H1 (cell line): ENCODE measurements at regions not wholly inside any gene's neighbourhood (a gene's known extent, or its start where the extent isn't known, plus 50 kb on each side); places are given as distances from the start of the nearest gene placed in this dataset.

ENCODE experiments used
- CTCF ChIA-PET: fragments of 300-600 bp; sonication (Branson Sonifier 250); formaldehyde crosslinking; loops from one replicate; lab custom pipeline; 2021; ENCODE audit not compliant: partially characterized antibody; lab: Charles Lee
- POLR2A ChIA-PET: fragments of 300-600 bp; sonication (Branson Sonifier 250); formaldehyde crosslinking; loops from one replicate; lab custom pipeline; 2021; ENCODE audit warnings: inconsistent platforms; ENCODE audit not compliant: partially characterized antibody; lab: Charles Lee
- DNase-seq, 2 experiments: peaks; one replicate each; pipeline versions ENCODE4 v3.0.0 to v3.0.0-alpha.2; 2010 to 2022; ENCODE audit warnings: low spot score in 2 of 2, low read depth in 1 of 2, mixed read lengths in 1 of 2
- FAIRE-seq: peaks from 2 replicates; lab custom pipeline; 2011; peaks lifted over from hg19 to GRCh38; lab: Jason Lieb, UNC
- H2AFZ ChIP-seq: 2 replicates; pipeline ENCODE4 v1.8.1; 2012; ENCODE audit warnings: low read length, inconsistent platforms
- H2AK5ac ChIP-seq: 2 replicates; pipeline ENCODE4 v1.6.1; 2013; ENCODE audit warnings: low read depth, low read length
- H2BK120ac ChIP-seq: replicated peaks from 2 replicates; pipeline ENCODE3; 2013; ENCODE audit warnings: low read depth, low read length, inconsistent platforms
- H2BK12ac ChIP-seq: 2 replicates; pipeline ENCODE4 v1.6.1; 2013; ENCODE audit warnings: low read depth, low read length
- H2BK15ac ChIP-seq: 2 replicates; pipeline ENCODE4 v1.6.1; 2013; ENCODE audit warnings: low read length
- H2BK20ac ChIP-seq: 2 replicates; pipeline ENCODE4 v1.6.1; 2013; ENCODE audit warnings: low read length
- H2BK5ac ChIP-seq: 2 replicates; pipeline ENCODE4 v1.6.1; 2013; ENCODE audit warnings: low read depth, low read length
- H3K14ac ChIP-seq: 2 replicates; pipeline ENCODE4 v1.6.1; 2013; ENCODE audit warnings: inconsistent platforms; ENCODE audit not compliant: insufficient read length
- H3K18ac ChIP-seq: 2 replicates; pipeline ENCODE4 v1.6.1; 2013; ENCODE audit warnings: low read length; ENCODE audit errors: extremely low read depth
- H3K23ac ChIP-seq: 2 replicates; pipeline ENCODE4 v1.6.1; 2013; ENCODE audit warnings: inconsistent platforms; ENCODE audit not compliant: insufficient read length
- H3K23me2 ChIP-seq: 2 replicates; pipeline ENCODE4 v1.6.1; 2013; ENCODE audit warnings: low read depth, low read length
- H3K27ac ChIP-seq: 2 replicates; pipeline ENCODE4 v1.6.1; 2011; ENCODE audit warnings: low read depth, low read length, inconsistent platforms
- H3K27me3 ChIP-seq, 4 experiments: replicated peaks in 1 of 4; 1 replicate in 1 of 4; 2 replicates in 3 of 4; pipeline versions ENCODE4 v1.6.1 to v1.8.1; 2011 to 2013; ENCODE audit warnings: low read length in 3 of 4, mild to moderate bottlenecking in 3 of 4, inconsistent platforms in 2 of 4, mixed read lengths in 2 of 4, moderate library complexity in 1 of 4; ENCODE audit not compliant: control insufficient read depth in 3 of 4, insufficient read depth in 3 of 4; ENCODE audit errors: extremely low read depth in 1 of 4
- H3K36me3 ChIP-seq, 4 experiments: 2 replicates each; pipeline versions ENCODE4 v1.6.1 to v1.8.1; 2011 to 2013; ENCODE audit warnings: mild to moderate bottlenecking in 4 of 4, low read length in 3 of 4, moderate library complexity in 2 of 4, control low read depth in 1 of 4, inconsistent platforms in 1 of 4; ENCODE audit not compliant: insufficient read depth in 4 of 4, control insufficient read depth in 2 of 4
- H3K4ac ChIP-seq: replicated peaks from 2 replicates; pipeline ENCODE3; 2013; ENCODE audit warnings: low read length, low read depth, mixed read lengths, inconsistent platforms; ENCODE audit not compliant: insufficient read length
- H3K4me1 ChIP-seq, 4 experiments: replicated peaks in 1 of 4; 1 replicate in 1 of 4; 2 replicates in 3 of 4; pipeline versions ENCODE4 v1.6.1 to v1.8.1; 2011 to 2013; ENCODE audit warnings: low read length in 3 of 4, inconsistent platforms in 2 of 4, mixed read lengths in 1 of 4; ENCODE audit not compliant: insufficient read depth in 4 of 4, control insufficient read depth in 3 of 4
- H3K4me2 ChIP-seq, 2 experiments: 2 replicates each; pipeline versions ENCODE4 v1.6.1 to v1.8.1; 2011 to 2013; ENCODE audit warnings: low read depth in 2 of 2, low read length in 2 of 2, control low read depth in 1 of 2, inconsistent platforms in 1 of 2, mild to moderate bottlenecking in 1 of 2; ENCODE audit not compliant: insufficient read depth in 1 of 2
- H3K4me3 ChIP-seq, 4 experiments: fragments of 200-600, 300-600 bp in 1 of 4; sonication (generic), shearing (Covaris generic), sonication (Bioruptor Twin) in 1 of 4; 2 replicates each; pipeline versions ENCODE4 v1.5.1 to v1.8.1; 2011 to 2016; ENCODE audit warnings: low read length in 4 of 4, low read depth in 3 of 4, control low read depth in 2 of 4, inconsistent platforms in 2 of 4, mild to moderate bottlenecking in 2 of 4, mixed read lengths in 1 of 4, moderate library complexity in 1 of 4; ENCODE audit not compliant: insufficient read depth in 2 of 4; ENCODE audit errors: extremely low read depth in 1 of 4
- H3K56ac ChIP-seq: replicated peaks from 2 replicates; pipeline ENCODE3; 2013; ENCODE audit warnings: low read depth, mild to moderate bottlenecking, mixed read lengths, low read length, inconsistent platforms; ENCODE audit not compliant: insufficient read length
- H3K79me1 ChIP-seq: 2 replicates; pipeline ENCODE4 v1.6.1; 2013; ENCODE audit warnings: low read depth, low read length, control low read depth
- H3K79me2 ChIP-seq, 2 experiments: 2 replicates each; pipeline versions ENCODE4 v1.6.1 to v1.8.1; 2012 to 2013; ENCODE audit warnings: low read length in 2 of 2, mild to moderate bottlenecking in 2 of 2, inconsistent platforms in 1 of 2; ENCODE audit not compliant: insufficient read depth in 2 of 2, control insufficient read depth in 1 of 2
- H3K9ac ChIP-seq, 4 experiments: replicated peaks in 1 of 4; 1 replicate in 1 of 4; 2 replicates in 3 of 4; pipeline versions ENCODE4 v1.6.1 to v1.8.1; 2011 to 2013; ENCODE audit warnings: low read depth in 3 of 4, low read length in 3 of 4, control low read depth in 2 of 4, mild to moderate bottlenecking in 2 of 4, moderate library complexity in 2 of 4, inconsistent platforms in 1 of 4; ENCODE audit errors: extremely low read depth in 1 of 4
- H3K9me3 ChIP-seq, 2 experiments: 2 replicates each; pipeline versions ENCODE4 v1.6.1 to v1.8.1; 2012 to 2013; ENCODE audit warnings: mild to moderate bottlenecking in 2 of 2, moderate library complexity in 2 of 2, control low read depth in 1 of 2, inconsistent platforms in 1 of 2, low read depth in 1 of 2, low read length in 1 of 2, mixed read lengths in 1 of 2; ENCODE audit not compliant: insufficient read depth in 2 of 2
- H4K20me1 ChIP-seq, 2 experiments: replicated peaks in 1 of 2; 2 replicates each; pipeline versions ENCODE3 to v1.8.1; 2011 to 2013; ENCODE audit warnings: inconsistent platforms in 2 of 2, low read length in 2 of 2, mild to moderate bottlenecking in 1 of 2; ENCODE audit not compliant: insufficient read depth in 2 of 2, control insufficient read depth in 1 of 2
- H4K5ac ChIP-seq: 2 replicates; pipeline ENCODE4 v1.6.1; 2013; ENCODE audit warnings: low read length, low read depth, mixed read lengths, inconsistent platforms; ENCODE audit not compliant: insufficient read length
- H4K8ac ChIP-seq: 2 replicates; pipeline ENCODE4 v1.8.0; 2013; ENCODE audit warnings: mild to moderate bottlenecking, moderate library complexity, low read length, inconsistent platforms; ENCODE audit not compliant: insufficient read depth; ENCODE audit errors: extremely low read depth
- H4K91ac ChIP-seq: replicated peaks from 2 replicates; pipeline ENCODE3; 2013; ENCODE audit warnings: low read length, mixed read lengths, inconsistent platforms; ENCODE audit not compliant: insufficient read length
- BCL11A ChIP-seq, 2 experiments: IDR thresholded peaks; one replicate each; pipeline ENCODE4 v1.6.1; 2011; ENCODE audit warnings: low read depth in 2 of 2, low read length in 2 of 2, mild to moderate bottlenecking in 2 of 2
- CEBPB ChIP-seq: IDR thresholded peaks from 2 replicates; pipeline ENCODE4 v1.6.1; 2012; ENCODE audit warnings: low read depth, low read length
- CHD2 ChIP-seq: IDR thresholded peaks from 2 replicates; pipeline ENCODE4 v1.6.1; 2012; ENCODE audit warnings: low read length, improper control_type of control experiment
- CREB1 ChIP-seq: IDR thresholded peaks from 2 replicates; pipeline ENCODE4 v1.6.1; 2012; ENCODE audit warnings: inconsistent platforms
- CTBP2 ChIP-seq: IDR thresholded peaks from 2 replicates; pipeline ENCODE4 v1.7.0; 2011; ENCODE audit warnings: borderline replicate concordance, mild to moderate bottlenecking, moderate library complexity, mixed read lengths, low read length; ENCODE audit not compliant: insufficient read depth, insufficient read length
- JUN ChIP-seq: IDR thresholded peaks from 2 replicates; pipeline ENCODE4 v1.6.1; 2011; ENCODE audit warnings: low read depth, mild to moderate bottlenecking, improper control_type of control experiment, low read length
- POLR2AphosphoS5 ChIP-seq: IDR thresholded peaks from 2 replicates; pipeline ENCODE4 v1.6.1; 2011; ENCODE audit warnings: low read depth, low read length
- POU5F1 ChIP-seq: IDR thresholded peaks from 2 replicates; pipeline ENCODE4 v1.6.1; 2011; ENCODE audit warnings: low read depth, mild to moderate bottlenecking, low read length, moderate library complexity
- RAD21 ChIP-seq, 2 experiments: IDR thresholded peaks in 1 of 2; conservative IDR thresholded peaks in 1 of 2; 2 replicates each; pipeline ENCODE4 v1.6.1; 2011; ENCODE audit warnings: low read depth in 2 of 2, low read length in 2 of 2, improper control_type of control experiment in 1 of 2, inconsistent platforms in 1 of 2, mild to moderate bottlenecking in 1 of 2, moderate library complexity in 1 of 2
- RFX5 ChIP-seq: IDR thresholded peaks from 2 replicates; pipeline ENCODE4 v1.6.1; 2011; ENCODE audit warnings: low read depth, low read length, improper control_type of control experiment, borderline replicate concordance
- SAP30 ChIP-seq: fragments of 300-600 bp; sonication (generic); IDR thresholded peaks from 2 replicates; pipeline ENCODE4 v1.7.1; 2012; ENCODE audit warnings: low read length, moderate library complexity, mild to moderate bottlenecking, inconsistent platforms; ENCODE audit not compliant: insufficient read depth, insufficient replicate concordance
- SIRT6 ChIP-seq: IDR thresholded peaks from one replicate; pipeline ENCODE4 v1.7.1; 2012; ENCODE audit warnings: low read length, inconsistent platforms
- SIX5 ChIP-seq: IDR thresholded peaks from 2 replicates; pipeline ENCODE4 v1.6.1; 2011; ENCODE audit warnings: mild to moderate bottlenecking, low read depth, low read length
- ZNF274 ChIP-seq: IDR thresholded peaks from 2 replicates; pipeline ENCODE4 v1.7.0; 2012; ENCODE audit warnings: low read length, borderline replicate concordance; ENCODE audit errors: extremely low read depth
- WGBS, 2 experiments: shearing (Covaris generic) in 1 of 2; methylation state at CpG; one replicate each; pipeline versions ENCODE4 v1.1.6 to v1.1.7; 2013 to 2015; ENCODE audit warnings: low lambda C conversion rate in 2 of 2, mixed read lengths in 2 of 2, inconsistent platforms in 1 of 2, low coverage in 1 of 2, missing lambda C conversion rate in 1 of 2; ENCODE audit not compliant: insufficient replicate concordance in 2 of 2, insufficient coverage in 1 of 2, insufficient read length in 1 of 2; ENCODE audit errors: extremely low coverage in 1 of 2, missing lambda C conversion rate in 1 of 2; 5-methylcytosine and 5-hydroxymethylcytosine counted together

GRCh38 chr21:36627242-36627641 lies 71.7 kb upstream of the SIM2 start:
- no peak overlapping the region for H3K4ac ChIP-seq
- TF ChIP-seq SIRT6 (no peak), CTBP2 (no peak), CREB1 (no peak), CHD2 (no peak), CEBPB (no peak), RFX5 (no peak), POU5F1 (no peak), JUN (no peak), RAD21 (IDR thresholded peaks at IDR 0.05 in 1 of 2, conservative IDR thresholded peaks at IDR 0.05 in 1 of 2; ENCODE audit: low read depth in 2 of 2, low read length in 2 of 2) (no peak), BCL11A (IDR thresholded peaks at IDR 0.05; ENCODE audit: low read depth in 2 of 2, low read length in 2 of 2) (no peak), ZNF274 (no peak), POLR2AphosphoS5 (no peak), SIX5 (no peak), SAP30 (no peak)
- no peak overlapping the region for H4K8ac ChIP-seq
- H3K27ac ChIP-seq = no peak overlapping the region
- H3K9me3 ChIP-seq = no peaks in the 10 kb centered on the region; a peak in 1 of 4 replicates
- no peak overlapping the region for H3K14ac ChIP-seq
- H2AK5ac ChIP-seq = no peak overlapping the region
- no peaks in the 10 kb centered on the region for H3K23me2 ChIP-seq
- H3K79me1 ChIP-seq = no peaks in the 10 kb centered on the region
- FAIRE-seq (no peak), DNase-seq (no peak)
- H3K56ac ChIP-seq = no peak overlapping the region
- H3K27me3 ChIP-seq = peaks cover 0 to 7% (median 0%) of the 10 kb centered on the region in 4 experiments; a peak in 2 of 7 replicates
- ChIA-PET POLR2A (no interaction called here), CTCF (interaction anchor here (0.7 kb wide), 1 partner anchor 20 kb away, joined by 3 read pairs; no protein-coding TSS in a partner anchor)
- no peak overlapping the region for H4K5ac ChIP-seq
- no peaks in the 10 kb centered on the region for H4K20me1 ChIP-seq
- no peaks in the 10 kb centered on the region for H3K4me1 ChIP-seq
- H2BK12ac ChIP-seq = no peak overlapping the region
- no peak overlapping the region for H2BK5ac ChIP-seq
- no peak overlapping the region for H4K91ac ChIP-seq
- no peak overlapping the region for H3K9ac ChIP-seq
- WGBS, 2 experiments = 81% methylated on average over 5 of the region's 5 CpGs; no CpG with 5 or more reads in 1 of the 2 experiments
- H3K23ac ChIP-seq = no peak overlapping the region
- H3K79me2 ChIP-seq = no peaks in the 10 kb centered on the region
- H3K36me3 ChIP-seq = no peaks in the 10 kb centered on the region
- H2BK15ac ChIP-seq = no peak overlapping the region
- H3K4me3 ChIP-seq = no peak overlapping the region
- H3K18ac ChIP-seq = no peak overlapping the region
- H2BK20ac ChIP-seq = no peak overlapping the region
- H3K4me2 ChIP-seq = no peak overlapping the region
- H2AFZ ChIP-seq = no peak overlapping the region
- H2BK120ac ChIP-seq = no peak overlapping the region
